Activated CD4-positive, CD25-positive, alpha-beta regulatory T cell treated with anti-CD3 and anti-CD28 coated beads, Interleukin-2, amount 50 U/mL, for 72 hours (primary cell): ENCODE measurements at regions not wholly inside any gene's neighbourhood (a gene's known extent, or its start where the extent isn't known, plus 50 kb on each side); places are given as distances from the start of the nearest gene placed in this dataset.
A peak's percentile ranks its signal among the peaks of the same experiment; 100 is the strongest.

Experiments
- DNase-seq: peaks from one replicate; pipeline ENCODE4 v3.0.0; 2021

DNA sequence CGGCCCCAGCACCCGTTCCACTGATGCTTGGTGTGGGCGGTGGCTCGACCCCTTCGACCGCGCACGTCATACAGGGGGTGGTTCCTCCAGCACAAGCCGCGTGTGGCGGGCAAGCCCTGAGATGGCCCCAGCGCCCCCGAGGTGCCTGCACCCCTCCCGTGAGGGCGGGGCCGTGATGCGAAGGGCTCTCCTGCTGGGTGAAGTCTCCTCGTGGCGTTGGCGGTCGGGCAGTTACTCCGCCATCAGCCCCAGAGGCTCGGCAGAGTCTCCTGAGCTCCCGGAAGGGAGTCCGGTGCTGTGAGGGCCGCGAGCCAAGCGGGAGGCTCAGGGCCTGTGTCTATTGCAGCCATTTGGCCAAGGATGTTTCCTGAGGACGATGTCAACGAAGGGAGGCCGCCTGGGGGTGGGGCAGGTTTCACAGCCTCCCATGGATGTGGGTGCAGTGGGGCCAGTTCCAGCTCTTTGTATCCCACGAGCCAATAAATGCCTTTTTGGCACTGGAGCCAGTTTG, 78.1 kb upstream of the GALNT9 start:
- no peak for DNase-seq

DNA sequence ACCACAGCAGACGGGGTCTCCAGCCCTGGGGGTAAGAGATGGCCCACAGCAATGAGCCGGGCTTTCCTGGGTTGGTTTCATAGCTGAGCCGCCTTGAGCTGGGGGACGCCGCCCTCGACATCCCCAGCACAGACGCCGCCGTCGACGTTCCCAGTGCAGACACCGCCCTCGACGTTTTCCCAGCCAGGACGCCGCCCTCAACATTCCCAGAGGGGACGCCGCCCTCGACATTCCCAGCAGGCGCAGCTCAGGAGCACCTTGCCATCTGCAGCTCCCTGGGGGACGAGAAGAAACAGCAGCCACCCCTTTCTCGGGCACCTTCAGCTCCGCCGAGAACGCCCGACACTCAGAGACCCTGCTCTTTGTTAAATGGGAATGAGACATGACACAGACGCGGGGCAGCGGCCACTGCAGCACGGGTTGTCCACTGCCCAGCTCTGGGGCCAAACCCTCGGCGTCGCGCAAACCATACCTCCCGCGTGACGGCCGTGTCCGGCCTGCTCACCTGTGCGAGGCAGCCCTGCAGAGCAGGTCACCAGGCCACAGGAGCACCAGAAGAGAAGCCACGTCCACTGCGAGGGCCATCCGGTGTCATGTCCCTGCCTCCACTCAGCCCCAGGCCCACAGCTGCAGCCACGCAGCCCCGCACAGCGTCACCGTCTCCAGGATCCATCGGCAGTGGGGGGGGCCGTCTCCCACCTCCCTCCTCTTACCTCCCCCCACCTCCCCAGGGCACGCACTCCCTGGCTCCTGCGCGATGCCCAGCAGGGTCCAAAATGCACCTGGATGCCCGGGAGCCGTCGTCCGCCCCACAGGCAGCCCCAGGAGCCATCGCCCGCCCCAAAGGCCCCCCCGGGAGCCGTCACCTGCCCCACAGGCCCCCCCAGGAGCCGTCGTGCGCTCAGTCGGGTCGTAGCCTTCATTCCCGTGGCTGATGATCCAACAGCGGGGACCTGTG, 77.4 kb upstream of the GALNT9 start:
- no peak for DNase-seq

DNA sequence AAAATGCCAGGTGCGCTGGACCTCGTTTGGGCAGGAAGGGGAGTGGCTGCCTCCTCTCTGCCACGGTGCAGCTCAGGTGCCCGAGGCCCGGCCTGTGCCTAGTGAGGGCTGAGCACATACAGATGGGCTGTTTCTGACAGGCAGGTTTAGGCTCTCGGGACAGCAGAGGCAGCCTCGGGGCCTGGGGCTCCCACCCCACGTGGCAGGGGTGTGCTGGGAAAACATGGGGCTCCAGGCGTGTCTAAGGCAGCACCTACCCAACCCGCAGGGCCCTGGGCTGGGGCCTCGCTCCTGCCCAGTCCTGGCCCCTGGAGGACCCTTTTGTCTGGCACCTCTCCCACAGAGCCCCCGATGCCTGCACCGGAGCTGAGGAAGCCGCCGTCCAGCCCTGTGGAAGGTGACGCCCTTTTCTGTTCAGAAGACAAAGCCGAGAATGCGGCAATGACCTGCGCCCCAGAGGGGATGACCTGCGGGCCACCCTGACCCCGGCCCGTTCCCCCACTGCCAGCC, 76.4 kb upstream of the GALNT9 start:
- DNase-seq: no peak

DNA sequence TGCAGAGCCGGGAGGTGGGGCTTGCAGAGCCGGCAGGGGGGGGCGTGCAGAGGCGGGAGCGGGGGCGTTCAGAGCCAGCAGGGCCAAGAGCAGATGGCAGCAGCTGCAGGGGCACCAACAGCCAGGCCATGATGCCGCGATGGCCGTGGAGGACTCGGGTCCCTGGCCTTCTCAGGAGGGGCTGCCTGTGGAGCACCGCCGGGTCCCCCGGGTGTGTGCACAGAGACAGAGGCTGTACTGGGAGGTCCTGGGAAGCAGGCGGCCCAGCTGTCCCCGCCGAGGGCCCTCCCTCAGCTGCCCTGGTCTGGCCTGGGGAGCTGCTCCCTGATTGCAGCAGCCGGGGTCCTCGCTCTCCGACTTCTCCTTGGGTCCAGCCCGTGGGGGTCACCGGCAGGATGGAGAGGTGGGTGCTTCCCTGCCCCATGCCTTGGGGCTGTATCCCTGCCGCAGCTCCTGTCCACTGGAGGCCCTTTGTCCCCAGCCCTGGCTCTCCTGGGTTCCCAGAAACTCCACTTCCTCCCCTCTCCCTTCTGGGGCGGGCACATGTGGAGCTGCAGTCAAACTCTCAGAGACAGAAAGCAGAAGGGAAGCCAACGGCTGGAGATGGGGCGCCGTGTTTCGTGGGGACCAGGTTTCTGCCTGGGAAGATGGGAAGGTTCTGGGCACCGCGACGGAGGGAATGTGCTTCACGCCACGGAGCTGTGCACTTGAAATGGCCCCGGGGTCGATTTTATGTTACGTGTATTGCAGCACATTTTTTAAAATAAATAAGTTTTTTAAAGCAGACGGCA, 75.8 kb upstream of the GALNT9 start:
- DNase-seq: no peak

DNA sequence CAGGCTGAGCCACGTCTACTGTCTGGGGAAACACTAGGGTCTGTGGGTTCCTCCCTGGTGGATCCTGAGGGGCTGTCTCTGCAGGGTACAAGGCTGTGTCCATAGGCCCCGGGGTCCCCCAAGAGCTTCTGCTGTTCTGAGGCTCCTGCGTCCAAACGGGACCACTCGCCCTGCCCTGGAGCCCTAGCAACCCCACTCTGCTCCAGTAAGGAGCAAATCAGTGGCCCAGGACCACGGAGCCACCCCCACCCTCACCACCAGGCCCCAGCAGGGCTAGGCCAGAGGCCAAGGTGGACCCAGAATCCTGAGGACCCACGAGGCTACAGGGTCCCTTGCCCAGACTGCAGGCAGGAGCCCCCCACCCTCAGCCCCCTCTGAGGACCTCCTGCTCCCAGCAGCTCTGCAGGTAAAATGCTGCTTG, 75.1 kb upstream of the GALNT9 start:
- DNase-seq: no peak

DNA sequence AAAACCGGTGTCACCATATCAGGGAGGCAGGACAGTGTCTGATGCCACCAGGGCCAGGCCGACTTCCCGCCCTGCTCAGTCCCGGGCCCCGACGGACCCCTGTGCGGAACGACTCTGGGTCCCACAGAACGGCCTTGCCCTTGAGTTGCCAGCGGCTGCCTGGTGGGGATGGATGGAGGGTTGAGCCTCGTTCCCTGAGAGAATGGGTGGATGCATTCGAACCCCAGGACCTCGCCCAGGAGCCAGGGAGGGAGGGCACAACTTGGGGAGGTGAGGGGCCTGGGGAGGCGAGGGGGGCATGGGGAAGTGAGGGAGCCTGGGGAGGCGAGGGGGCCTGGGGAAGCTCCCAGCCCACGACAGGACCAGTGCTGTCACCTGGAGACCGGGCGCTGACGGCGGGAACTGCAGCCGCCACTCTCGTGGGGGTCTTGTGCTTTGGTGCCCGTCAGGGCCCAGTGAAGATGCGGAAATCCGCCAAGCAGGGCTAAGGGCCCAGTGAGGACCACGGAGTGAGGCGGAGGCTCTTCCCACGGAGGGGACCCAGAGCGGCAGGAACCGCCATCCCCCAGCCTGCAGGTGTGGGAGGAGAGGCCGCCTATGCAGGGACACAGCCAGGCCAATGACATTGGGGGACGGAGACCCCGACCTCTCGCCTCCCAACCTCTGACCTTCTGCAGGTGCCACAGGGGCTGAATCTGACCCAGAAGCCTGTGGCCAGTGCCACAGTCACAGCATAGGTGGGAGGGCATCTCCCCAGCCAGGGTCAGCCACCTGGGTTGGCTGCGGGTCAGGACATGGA, 74.4 kb upstream of the GALNT9 start:
- no peak for DNase-seq

DNA sequence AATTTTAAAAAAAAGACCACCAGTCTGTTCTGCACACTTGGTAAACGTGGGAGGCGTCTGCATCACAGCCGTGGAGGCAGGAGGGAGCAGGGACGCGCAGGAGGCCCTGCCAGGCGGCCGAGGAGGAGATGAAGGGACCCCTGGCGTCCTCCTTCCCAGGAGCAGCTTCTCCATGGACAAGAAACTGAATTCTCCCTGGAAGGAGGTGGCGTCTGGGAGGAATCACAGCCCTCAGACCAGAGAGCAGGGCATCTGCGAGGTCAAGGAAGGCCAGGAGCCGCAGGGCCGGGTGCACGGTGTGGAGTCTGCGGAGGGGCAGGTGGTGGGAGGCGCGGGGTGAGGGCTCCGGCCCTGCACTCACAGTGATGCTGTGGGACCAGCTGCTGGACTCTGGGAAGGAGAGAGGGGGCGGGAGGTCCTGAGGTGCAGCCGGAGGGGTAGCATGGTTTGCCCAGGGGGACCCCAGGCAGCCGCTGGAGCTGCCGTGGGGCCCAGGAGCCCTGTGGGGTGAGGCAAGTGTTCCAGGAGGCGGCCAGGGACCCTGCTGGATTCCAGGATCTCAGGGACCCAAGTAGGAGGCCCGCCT, 73.5 kb upstream of the GALNT9 start:
- no peak for DNase-seq

DNA sequence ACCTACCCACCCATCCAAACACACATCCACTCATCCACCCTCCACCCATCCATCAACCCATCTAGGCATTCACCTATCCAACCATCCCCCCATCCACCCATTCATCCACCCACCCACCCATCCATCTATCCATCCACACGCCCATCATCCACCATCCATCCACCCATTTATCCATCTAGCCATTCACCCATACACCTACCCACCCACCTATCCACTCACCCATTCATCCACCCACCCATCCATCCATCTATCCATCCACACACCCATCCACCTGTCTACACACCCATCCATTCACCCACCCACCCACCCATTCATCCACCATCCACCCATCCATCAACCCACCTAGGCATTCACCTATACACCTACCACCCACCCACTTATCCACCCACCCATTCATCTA, 72.6 kb upstream of the GALNT9 start:
- DNase-seq: no peak

DNA sequence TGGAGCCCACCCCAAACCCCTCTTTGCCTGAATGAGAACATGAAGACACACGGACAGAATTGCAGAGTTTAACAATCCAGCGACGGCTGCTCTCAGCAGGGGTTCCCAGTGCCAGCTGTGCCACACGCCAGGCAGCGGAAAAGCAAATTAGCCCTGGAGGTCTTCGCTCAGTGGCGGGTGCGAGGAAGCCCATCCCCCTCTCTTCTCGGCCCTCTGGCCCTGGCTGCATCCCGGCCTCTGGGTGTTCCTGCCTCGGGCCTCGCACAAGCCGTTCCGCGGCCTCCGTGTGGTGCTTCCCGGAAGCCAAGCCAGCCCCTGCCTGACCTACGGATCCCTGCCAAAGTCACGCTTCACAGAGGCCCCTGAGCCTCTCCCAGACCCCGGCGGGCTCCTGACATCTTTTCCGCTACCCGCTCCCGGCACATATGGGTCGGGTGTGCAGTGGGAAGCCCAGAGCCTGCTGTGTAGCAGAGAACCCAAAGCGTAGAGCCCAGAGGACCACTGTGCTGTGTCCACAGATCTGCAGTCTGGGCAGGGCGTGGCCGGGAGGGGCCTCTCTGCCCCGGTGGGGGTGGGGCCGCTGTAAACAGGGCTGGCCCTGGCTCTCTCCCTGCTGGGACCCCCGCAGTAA, 70.7 kb upstream of the GALNT9 start:
- DNase-seq: no peak

DNA sequence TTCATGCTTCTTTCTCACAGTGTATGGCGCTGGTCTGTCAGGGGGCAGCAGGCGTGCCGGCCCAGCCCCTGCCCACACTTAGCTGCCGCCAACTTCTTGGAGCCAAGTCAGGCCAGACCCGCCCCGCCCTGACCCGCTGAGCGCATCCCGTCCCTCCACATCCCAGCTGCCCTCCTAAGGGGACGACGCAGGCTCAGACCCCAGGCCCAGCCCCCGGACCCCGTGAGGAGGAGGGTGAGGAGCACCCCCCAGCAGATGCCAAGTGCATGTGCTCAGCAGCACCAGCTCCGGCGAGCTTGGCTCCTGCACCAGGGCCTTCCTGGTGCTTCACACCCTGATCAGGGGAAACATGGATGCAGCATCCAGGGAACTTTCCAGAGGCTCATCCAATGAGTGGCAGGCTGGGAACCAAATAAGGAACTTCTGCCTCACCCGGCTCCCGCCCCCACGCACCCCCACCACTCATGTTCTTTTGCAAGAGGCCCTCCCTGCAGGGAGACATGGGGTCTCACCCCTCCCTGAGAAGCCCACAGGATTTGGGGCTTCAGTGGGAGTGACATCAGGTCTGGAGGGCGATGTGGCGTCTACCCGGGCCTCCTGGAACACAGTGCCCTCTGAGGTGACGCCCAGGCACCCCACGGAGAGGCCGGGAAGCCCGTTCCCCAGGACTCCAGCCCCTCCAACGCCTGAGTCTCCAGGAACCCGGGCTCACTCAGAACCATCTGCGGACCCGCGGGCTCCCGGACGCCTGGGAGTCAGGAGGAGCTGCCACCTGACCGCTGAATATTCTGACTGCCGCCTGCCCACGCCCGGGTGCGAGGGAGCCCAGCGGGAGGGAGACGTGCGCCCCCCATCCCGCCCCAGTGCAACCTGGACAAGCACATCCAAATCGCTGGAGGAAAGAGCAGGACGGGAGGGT, 70.0 kb upstream of the GALNT9 start:
- DNase-seq: no peak

DNA sequence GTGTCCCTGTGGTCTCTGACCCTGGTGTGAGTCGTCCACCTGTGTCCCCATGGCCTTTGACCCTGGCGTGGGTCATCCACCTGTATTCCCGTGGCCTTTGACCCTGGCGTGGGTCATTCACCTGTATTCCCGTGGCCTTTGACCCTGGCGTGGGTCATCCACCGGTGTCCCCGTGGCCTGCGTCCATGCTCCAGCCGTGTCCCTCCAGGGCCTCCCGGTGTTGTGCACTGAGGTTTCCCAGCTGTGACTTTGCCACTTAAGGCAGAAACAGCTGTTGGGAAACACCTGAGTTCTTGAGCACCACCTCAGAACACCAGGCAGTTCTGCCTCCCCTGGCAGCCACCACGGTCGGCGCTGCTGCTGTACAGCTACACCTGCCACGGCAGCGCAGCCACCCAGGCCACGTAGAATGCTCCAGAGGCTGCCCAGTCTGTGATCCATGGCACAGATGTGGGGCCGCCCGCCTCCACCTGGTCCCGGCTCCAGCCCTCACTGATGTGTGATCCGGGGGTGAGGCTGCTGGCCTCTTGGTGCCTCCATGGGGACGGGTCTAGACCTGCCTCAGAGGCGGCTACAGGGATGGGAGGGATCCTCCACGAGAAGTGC, 69.1 kb upstream of the GALNT9 start:
- DNase-seq: no peak

DNA sequence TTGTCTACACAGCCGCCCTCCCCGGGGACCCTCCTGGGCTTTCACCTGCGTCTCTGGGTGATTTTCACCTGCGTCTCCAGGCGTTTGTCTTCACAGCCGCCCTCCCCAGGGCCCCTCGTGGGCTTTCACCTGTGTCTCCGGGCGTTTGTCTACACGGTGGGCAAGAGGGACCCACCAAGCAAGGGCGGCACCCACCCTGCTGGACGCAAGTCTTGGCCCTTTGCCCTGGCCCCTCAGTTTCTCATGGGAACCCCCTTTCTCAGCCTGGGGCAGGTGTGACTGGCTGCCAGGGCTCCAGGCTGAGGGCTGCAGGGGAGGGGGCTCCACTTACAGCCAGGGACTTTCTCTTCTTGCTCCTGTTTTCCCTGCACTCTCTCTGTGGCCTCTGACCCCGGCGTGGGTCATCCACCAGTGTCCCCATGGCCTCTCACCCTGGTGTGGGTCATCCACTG, 68.6 kb upstream of the GALNT9 start:
- no peak for DNase-seq

DNA sequence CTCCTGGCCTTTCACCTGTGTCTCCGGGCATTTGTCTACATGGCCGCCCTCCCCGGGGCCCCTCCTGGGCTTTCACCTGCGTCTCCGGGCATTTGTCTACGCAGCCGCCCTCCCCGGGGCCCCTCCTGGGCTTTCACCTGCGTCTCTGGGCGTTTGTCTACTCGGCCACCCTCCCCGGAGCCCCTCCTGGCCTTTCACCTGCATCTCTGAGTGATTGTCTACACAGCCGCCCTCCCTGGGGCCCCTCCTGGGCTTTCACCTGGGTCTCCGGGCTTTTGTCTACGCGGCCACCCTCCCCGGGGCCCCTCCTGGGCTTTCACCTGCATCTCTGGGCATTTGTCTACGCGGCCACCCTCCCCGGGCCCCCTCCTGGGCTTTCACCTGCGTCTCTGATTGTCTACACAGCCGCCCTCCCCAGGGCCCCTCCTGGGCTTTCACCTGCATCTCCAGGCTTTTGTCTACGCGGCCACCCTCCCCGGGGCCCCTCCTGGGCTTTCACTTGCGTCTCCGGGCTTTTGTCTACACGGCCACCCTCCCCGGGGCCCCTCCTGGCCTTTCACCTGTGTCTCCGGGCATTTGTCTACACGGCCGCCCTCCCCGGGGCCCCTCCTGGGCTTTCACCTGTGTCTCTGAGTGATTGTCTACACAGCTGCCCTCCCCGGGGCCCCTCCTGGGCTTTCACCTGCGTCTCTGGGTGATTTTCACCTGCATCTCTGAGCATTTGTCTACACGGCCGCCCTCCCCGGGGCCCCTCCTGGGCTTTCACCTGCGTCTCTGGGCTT, 68.0 kb upstream of the GALNT9 start:
- no peak for DNase-seq

DNA sequence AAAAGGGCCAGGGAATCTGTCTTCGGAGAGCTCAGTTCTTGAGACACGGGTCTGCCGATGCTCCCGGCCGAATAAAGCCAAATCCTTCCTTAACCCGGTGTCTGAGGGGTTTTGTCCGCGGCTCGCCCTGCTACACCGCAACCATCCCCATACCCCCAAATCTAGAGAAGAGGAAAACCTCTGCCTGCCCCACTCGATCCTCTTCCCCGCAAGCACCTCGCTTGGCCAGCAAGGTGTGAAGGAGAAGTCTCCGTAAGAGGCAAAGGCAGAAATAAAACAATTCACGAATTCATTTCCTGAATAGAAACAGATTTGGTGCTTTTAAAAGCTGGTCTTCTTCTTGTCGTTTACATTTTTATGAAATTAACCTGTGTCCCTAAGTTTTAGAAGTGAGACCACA, 67.3 kb upstream of the GALNT9 start:
- no peak for DNase-seq

DNA sequence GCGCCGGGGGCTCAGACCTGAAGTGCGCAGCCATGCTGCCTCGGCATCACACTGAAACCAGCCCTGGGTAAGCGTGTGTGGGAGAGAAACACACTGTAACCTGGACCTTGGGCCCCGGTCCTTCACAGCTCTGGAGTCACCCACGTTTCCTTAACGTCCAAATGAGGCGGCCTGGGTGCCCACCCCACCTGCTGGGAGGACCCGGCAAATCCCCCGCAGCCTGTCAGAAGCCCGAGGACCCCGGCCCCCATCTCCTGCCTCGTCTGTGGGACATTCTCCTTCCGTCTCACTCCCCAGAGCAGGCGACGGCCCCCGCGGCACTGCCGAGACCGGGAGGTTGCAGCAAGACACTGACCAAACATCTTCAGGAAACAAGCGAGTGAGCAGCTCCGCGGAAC, 66.5 kb upstream of the GALNT9 start:
- no peak for DNase-seq

DNA sequence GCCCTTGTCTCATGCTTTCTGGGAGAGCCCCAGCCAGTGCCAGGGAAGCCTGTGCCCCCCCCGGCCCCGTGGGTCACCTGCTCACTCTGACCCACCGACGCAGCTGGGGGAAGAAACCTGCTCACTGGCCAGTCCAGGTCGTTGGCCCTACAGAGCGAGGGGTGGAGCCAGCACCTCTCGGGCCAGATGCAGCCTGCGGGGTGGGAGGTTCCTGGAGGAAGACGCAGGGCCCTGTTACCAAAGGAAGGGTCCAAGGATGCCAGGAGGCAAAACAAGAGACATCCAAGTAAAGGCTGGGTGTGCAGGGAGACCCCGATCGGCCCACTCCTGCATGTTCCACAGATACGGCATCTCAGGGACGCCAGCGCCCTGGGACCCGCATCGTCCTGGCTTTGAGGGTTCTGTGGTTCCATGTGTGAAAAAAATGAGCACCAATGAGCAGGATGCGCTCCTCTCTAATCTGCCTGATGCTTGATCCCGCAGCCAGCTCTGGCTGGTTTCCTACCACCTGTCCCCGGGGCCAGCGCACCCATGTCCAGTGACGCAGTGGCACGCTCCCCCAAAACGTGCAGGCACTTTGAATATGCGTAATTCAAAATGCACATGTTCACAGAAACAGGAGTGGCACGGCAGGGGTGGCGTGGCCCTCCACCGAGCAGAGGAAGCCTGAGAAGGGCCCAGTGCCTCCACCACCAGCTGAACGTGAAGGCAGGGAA, 66.0 kb upstream of the GALNT9 start:
- no peak for DNase-seq

DNA sequence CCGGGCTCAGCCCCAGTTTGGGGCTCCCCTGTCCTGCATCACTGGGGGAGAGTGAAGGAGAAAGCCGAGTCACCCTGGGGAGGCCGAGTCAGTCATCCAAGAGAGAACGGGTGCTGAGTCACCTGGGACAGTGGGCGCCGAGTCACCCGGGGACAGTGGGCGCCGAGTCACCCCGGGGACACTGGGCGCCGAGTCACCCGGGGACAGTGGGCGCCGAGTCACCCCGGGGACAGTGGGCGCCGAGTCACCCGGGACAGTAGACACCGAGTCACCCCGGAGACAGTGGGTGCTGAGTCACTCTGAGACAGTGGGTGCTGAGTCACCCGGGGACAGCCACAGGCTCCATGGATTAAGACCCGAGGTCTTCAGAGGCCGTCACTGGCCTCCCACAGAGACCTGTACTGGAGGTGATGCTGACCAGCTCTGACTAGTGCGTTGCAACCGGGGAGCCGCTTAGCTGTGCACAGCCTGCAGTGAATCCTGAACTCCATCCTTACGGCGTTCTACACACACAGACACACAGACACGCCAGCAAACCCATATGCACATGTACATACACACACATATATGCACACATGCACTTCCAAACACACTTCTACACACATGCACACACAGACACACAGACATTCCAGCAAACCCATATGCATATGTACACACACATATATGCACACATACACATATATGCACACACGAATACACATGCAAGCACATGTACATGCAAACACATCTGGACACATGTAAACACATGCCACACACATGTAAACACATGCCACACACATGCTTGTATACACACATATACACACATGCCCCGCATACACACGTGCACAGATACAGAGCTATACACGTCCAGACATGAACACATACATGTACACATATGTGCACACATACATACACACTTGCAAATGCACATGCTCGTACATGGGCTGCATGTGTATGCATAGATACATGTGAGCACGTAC, 64.9 kb upstream of the GALNT9 start:
- DNase-seq: peak; percentile 34
